ENCODE measurements at regions not wholly inside any gene's neighbourhood (a gene's known extent, or its start where the extent isn't known, plus 50 kb on each side); places are given as distances from the start of the nearest gene placed in this dataset.

GRCh38 chr15:39495871-39496840 is 84.7 kb upstream of the THBS1 start:
- DNase-seq = no peak
- no peak overlapping the region for H3K9ac ChIP-seq (ENCODE audit: low read length)

GRCh38 chr15:39497016-39497758 is 83.7 kb upstream of the THBS1 start:
- Histone ChIP-seq H3K4me3 (ENCODE audit: low read length) (no peak overlapping the region), H3K4me1 (ENCODE audit: low read length) (peaks cover 13% of the 10 kb centered on the region), H3K9ac (ENCODE audit: low read length) (no peak overlapping the region), H3K36me3 (replicated peaks; ENCODE audit: insufficient read depth, low read length) (no peaks in the 10 kb centered on the region), H4K20me1 (ENCODE audit: insufficient read depth, low read length) (no peaks in the 10 kb centered on the region), H3K27me3 (replicated peaks; ENCODE audit: insufficient read depth, low read length) (no peaks in the 10 kb centered on the region), H3K27ac (ENCODE audit: low read length) (no peak overlapping the region), H3K79me2 (ENCODE audit: low read length) (no peaks in the 10 kb centered on the region), H3K9me3 (replicated peaks; ENCODE audit: insufficient read depth, low read length) (no peaks in the 10 kb centered on the region), H2AFZ (ENCODE audit: low read length) (no peak overlapping the region), H3K9me2 (replicated peaks; ENCODE audit: insufficient read depth, low read length) (no peaks in the 10 kb centered on the region), H3F3A (ENCODE audit: insufficient read depth, low read length) (peaks cover 8% of the 10 kb centered on the region), H3K4me2 (ENCODE audit: low read depth, low read length) (no peak overlapping the region)
- no peak for DNase-seq
- TF ChIP-seq EZH2 (optimal IDR thresholded peaks at IDR 0.05; ENCODE audit: low read depth, low read length) = no peak
- no peak for TF ChIP-seq EZH2phosphoT487 (IDR thresholded peaks at IDR 0.05; ENCODE audit: low read length)

More at GRCh38 chr15:39495871-39496840, 84.7 kb upstream of the THBS1 start:
- Histone ChIP-seq H3K36me3 (replicated peaks; ENCODE audit: insufficient read depth, low read length) (no peaks in the 10 kb centered on the region), H3K4me3 (ENCODE audit: low read length) (no peak overlapping the region), H3K9me2 (replicated peaks; ENCODE audit: insufficient read depth, low read length) (no peaks in the 10 kb centered on the region), H4K20me1 (ENCODE audit: insufficient read depth, low read length) (no peaks in the 10 kb centered on the region), H3K79me2 (ENCODE audit: low read length) (no peaks in the 10 kb centered on the region), H3K9me3 (replicated peaks; ENCODE audit: insufficient read depth, low read length) (no peaks in the 10 kb centered on the region), H3F3A (ENCODE audit: insufficient read depth, low read length) (no peaks in the 10 kb centered on the region), H3K27ac (ENCODE audit: low read length) (no peak overlapping the region), H2AFZ (ENCODE audit: low read length) (no peak overlapping the region), H3K27me3 (replicated peaks; ENCODE audit: insufficient read depth, low read length) (no peaks in the 10 kb centered on the region), H3K4me1 (ENCODE audit: low read length) (peaks cover 3% of the 10 kb centered on the region), H3K4me2 (ENCODE audit: low read depth, low read length) (no peak overlapping the region)
- TF ChIP-seq EZH2 (optimal IDR thresholded peaks at IDR 0.05; ENCODE audit: low read depth, low read length) = no peak
- no peak for TF ChIP-seq CTCF (IDR thresholded peaks at IDR 0.05; ENCODE audit: low read length)
- TF ChIP-seq EZH2phosphoT487 (IDR thresholded peaks at IDR 0.05; ENCODE audit: low read length) = no peak

GRCh38 chr15:39497759-39498565 is 82.9 kb upstream of the THBS1 start:
- peak; percentile 1 for DNase-seq
- peaks cover 15% of the 10 kb centered on the region for H3F3A ChIP-seq (ENCODE audit: insufficient read depth, low read length)
- no peaks in the 10 kb centered on the region for H3K9me3 ChIP-seq (replicated peaks; ENCODE audit: insufficient read depth, low read length)
- H3K4me2 ChIP-seq (ENCODE audit: low read depth, low read length) = no peak overlapping the region
- H3K36me3 ChIP-seq (replicated peaks; ENCODE audit: insufficient read depth, low read length) = no peaks in the 10 kb centered on the region
- TF ChIP-seq EZH2 (optimal IDR thresholded peaks at IDR 0.05; ENCODE audit: low read depth, low read length) = no peak
- no peak for TF ChIP-seq CTCF (IDR thresholded peaks at IDR 0.05; ENCODE audit: low read length)
- TF ChIP-seq EZH2phosphoT487 (IDR thresholded peaks at IDR 0.05; ENCODE audit: low read length) = no peak
- no peaks in the 10 kb centered on the region for H3K27me3 ChIP-seq (replicated peaks; ENCODE audit: insufficient read depth, low read length)
- H3K9me2 ChIP-seq (replicated peaks; ENCODE audit: insufficient read depth, low read length) = no peaks in the 10 kb centered on the region
- no peak overlapping the region for H3K27ac ChIP-seq (ENCODE audit: low read length)
- no peak overlapping the region for H3K4me3 ChIP-seq (ENCODE audit: low read length)
- no peak overlapping the region for H3K9ac ChIP-seq (ENCODE audit: low read length)
- H3K79me2 ChIP-seq (ENCODE audit: low read length) = no peaks in the 10 kb centered on the region
- H3K4me1 ChIP-seq (ENCODE audit: low read length) = peaks cover 20% of the 10 kb centered on the region
- no peaks in the 10 kb centered on the region for H4K20me1 ChIP-seq (ENCODE audit: insufficient read depth, low read length)
- no peak overlapping the region for H2AFZ ChIP-seq (ENCODE audit: low read length)

Measured in MM.1S (cell line).